Colonic mucosa (tissue), 4 donors: ENCODE measurements at regions not wholly inside any gene's neighbourhood (a gene's known extent, or its start where the extent isn't known, plus 50 kb on each side); places are given as distances from the start of the nearest gene placed in this dataset.

Source experiments
- DNase-seq: peaks from one replicate; pipeline ENCODE4 v3.0.0-alpha.2; 2020
- H3K27ac ChIP-seq: fragments of 200-600 bp; one replicate; pipeline ENCODE4 v1.8.0; 2021
- H3K27me3 ChIP-seq: fragments of 200-600 bp; one replicate; pipeline ENCODE4 v1.8.0; 2021
- H3K36me3 ChIP-seq: fragments of 200-600 bp; one replicate; pipeline ENCODE4 v1.8.0; 2021
- H3K4me1 ChIP-seq: fragments of 200-600 bp; one replicate; pipeline ENCODE4 v1.8.0; 2021; ENCODE audit warnings: mild to moderate bottlenecking
- H3K4me3 ChIP-seq: fragments of 200-600 bp; one replicate; pipeline ENCODE4 v1.8.0; 2021
- H3K9ac ChIP-seq, 2 donors: one replicate each; pipeline ENCODE4 v1.7.0; 2013; ENCODE audit warnings: control low read depth in 2 of 2, low read depth in 2 of 2, low read length in 2 of 2
- H3K9me3 ChIP-seq: fragments of 200-600 bp; one replicate; pipeline ENCODE4 v1.8.0; 2021
- intact Hi-C: fragments of 100-400 bp; cut with DNase I; formaldehyde crosslinking; loops from one replicate; pipeline ENCODE4 v1.14.1; 2022
- TF ChIP-seq, protein P1 (sequence below): fragments of 200-600 bp; IDR thresholded peaks from one replicate; pipeline ENCODE4 v1.8.0; 2022; ENCODE audit warnings: antibody characterized with exemption, mild to moderate bottlenecking
- donor health status: healthy.
- donor health status: DM: no; HTN: no; CAD: no.
- donor health status: DM: no; HTN: no; CAD: no.

DNA sequence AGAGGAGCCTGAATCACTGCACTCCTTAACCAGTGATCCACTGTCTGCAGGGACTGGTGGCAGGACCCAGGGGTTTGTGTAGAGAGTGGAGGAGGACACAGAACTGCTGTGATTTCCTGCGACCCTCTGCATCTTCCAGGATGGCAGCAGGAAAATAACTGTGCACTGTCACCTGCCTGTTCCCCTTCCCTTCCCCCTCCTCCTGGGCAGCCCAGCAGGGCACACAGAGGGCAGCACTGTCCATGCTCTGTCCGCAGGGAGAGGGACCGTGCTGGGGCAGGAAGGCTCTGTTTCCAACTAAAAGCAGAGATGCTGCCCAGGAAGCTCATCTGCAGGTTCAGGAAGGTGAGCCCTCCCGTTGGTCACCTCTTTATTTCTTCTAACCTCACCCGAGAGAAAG, 168.7 kb downstream of the ZBTB18 start:
- TF ChIP-seq, protein P1, sequence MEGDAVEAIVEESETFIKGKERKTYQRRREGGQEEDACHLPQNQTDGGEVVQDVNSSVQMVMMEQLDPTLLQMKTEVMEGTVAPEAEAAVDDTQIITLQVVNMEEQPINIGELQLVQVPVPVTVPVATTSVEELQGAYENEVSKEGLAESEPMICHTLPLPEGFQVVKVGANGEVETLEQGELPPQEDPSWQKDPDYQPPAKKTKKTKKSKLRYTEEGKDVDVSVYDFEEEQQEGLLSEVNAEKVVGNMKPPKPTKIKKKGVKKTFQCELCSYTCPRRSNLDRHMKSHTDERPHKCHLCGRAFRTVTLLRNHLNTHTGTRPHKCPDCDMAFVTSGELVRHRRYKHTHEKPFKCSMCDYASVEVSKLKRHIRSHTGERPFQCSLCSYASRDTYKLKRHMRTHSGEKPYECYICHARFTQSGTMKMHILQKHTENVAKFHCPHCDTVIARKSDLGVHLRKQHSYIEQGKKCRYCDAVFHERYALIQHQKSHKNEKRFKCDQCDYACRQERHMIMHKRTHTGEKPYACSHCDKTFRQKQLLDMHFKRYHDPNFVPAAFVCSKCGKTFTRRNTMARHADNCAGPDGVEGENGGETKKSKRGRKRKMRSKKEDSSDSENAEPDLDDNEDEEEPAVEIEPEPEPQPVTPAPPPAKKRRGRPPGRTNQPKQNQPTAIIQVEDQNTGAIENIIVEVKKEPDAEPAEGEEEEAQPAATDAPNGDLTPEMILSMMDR: no peak
- Histone ChIP-seq H3K4me3 (no peak overlapping the region), H3K27ac (no peak overlapping the region), H3K9ac (no peak overlapping the region), H3K9me3 (no peaks in the 10 kb centered on the region), H3K27me3 (no peaks in the 10 kb centered on the region), H3K4me1 (no peaks in the 10 kb centered on the region), H3K36me3 (no peaks in the 10 kb centered on the region)
- intact Hi-C loops: no loop called here
- no peak for DNase-seq

- Histone ChIP-seq H3K4me1 (no peaks in the 10 kb centered on the region), H3K27me3 (no peaks in the 10 kb centered on the region), H3K36me3 (no peaks in the 10 kb centered on the region), H3K9ac (no peak overlapping the region), H3K4me3 (no peak overlapping the region), H3K9me3 (no peaks in the 10 kb centered on the region), H3K27ac (no peak overlapping the region)
- DNase-seq: no peak
- intact Hi-C loops: no loop called here
- TF ChIP-seq, protein P1: no peak
Observed at GRCh38 chr1:244220410-244220809, 169.3 kb downstream of the ZBTB18 start.

- H3K27ac ChIP-seq: no peak overlapping the region
- H3K27me3 ChIP-seq: no peaks in the 10 kb centered on the region
- intact Hi-C loops: no loop called here
- TF ChIP-seq, protein P1: no peak
- H3K9ac ChIP-seq: no peak overlapping the region
- no peaks in the 10 kb centered on the region for H3K4me1 ChIP-seq
- H3K36me3 ChIP-seq: no peaks in the 10 kb centered on the region
- no peaks in the 10 kb centered on the region for H3K9me3 ChIP-seq
- DNase-seq: no peak
- H3K4me3 ChIP-seq: no peak overlapping the region
Observed at GRCh38 chr1:244221991-244222390, 170.9 kb downstream of the ZBTB18 start.

DNA sequence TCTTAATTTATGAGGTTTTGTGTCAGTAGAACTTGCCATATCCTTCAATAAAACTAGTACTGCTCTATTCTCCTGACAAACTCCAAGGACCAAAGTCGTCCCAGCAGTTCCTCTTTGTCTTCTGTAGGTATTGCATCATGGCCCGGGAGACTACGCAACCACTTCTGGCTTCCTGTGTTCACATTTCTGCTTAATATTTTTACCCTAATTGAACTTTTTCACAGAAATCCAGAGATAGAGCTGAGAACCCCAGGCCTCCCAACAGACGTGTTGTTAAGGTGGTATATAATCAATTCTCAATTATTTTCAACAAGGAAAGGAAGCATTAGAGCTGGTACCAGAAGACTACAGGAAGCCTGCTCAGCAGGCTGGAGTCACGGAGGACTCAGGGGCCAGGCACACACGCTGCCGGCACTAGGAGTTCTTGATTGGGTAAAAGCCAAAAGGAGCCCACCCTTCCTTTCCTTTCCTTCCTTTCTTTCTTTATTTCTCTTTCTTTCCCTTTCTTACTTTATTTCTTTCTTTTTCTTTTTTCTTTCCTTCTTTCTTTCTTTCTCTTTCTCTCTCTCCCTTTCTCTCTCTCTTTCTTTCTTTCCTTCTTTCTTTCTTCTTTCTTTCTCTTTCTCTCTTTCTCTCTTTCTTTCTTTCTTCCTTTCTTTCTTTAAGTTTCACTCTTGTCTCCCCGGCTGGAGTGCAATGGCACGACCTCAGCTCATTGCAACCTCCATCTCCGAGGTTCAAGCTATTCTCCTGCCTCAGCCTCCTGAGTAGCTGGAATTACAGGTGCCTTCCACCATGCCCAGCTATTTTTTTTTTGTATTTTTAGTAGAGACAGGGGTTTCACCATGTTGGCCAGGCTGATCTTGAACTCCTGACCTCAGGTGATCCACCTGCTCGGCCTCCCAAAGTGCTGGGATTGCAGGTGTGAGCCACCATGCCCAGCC, 173.7 kb downstream of the ZBTB18 start:
- H3K4me3 ChIP-seq: no peak overlapping the region
- no peak overlapping the region for H3K9ac ChIP-seq
- TF ChIP-seq, protein P1: no peak
- no peaks in the 10 kb centered on the region for H3K9me3 ChIP-seq
- H3K27ac ChIP-seq: no peak overlapping the region
- H3K27me3 ChIP-seq: no peaks in the 10 kb centered on the region
- H3K36me3 ChIP-seq: no peaks in the 10 kb centered on the region
- intact Hi-C loops: no loop called here
- no peaks in the 10 kb centered on the region for H3K4me1 ChIP-seq
- DNase-seq: no peak

GRCh38 chr1:244226435-244226834, 175.4 kb downstream of the ZBTB18 start:
- H3K9me3 ChIP-seq: no peaks in the 10 kb centered on the region
- intact Hi-C loops: no loop called here
- no peaks in the 10 kb centered on the region for H3K27me3 ChIP-seq
- H3K27ac ChIP-seq: no peak overlapping the region
- TF ChIP-seq, protein P1: no peak
- no peaks in the 10 kb centered on the region for H3K36me3 ChIP-seq
- no peak for DNase-seq
- no peak overlapping the region for H3K9ac ChIP-seq
- H3K4me1 ChIP-seq: no peaks in the 10 kb centered on the region
- H3K4me3 ChIP-seq: no peak overlapping the region
